KOPT-K1 (cell line): ENCODE measurements at regions not wholly inside any gene's neighbourhood (a gene's known extent, or its start where the extent isn't known, plus 50 kb on each side); places are given as distances from the start of the nearest gene placed in this dataset.

Experiments used
- H3K27ac ChIP-seq: fragments of 200-600 bp; sonication (generic); 2 replicates; pipeline ENCODE4 v1.5.1; 2016; ENCODE audit warnings: antibody characterized with exemption, mild to moderate bottlenecking, low read depth, low read length; ENCODE audit not compliant: poor library complexity, severe bottlenecking
- H3K36me3 ChIP-seq: fragments of 200-600 bp; sonication (generic); 2 replicates; pipeline ENCODE4 v1.5.1; 2017; ENCODE audit warnings: antibody characterized with exemption, mild to moderate bottlenecking, low read length, moderate library complexity; ENCODE audit not compliant: insufficient read depth
- H3K9me3 ChIP-seq: fragments of 200-600 bp; sonication (generic); 2 replicates; pipeline ENCODE4 v1.5.1; 2017; ENCODE audit warnings: antibody characterized with exemption, low read length, mild to moderate bottlenecking; ENCODE audit not compliant: insufficient read depth, poor library complexity, severe bottlenecking

GRCh38 chr16:86632206-86632605, 53.9 kb downstream of the FOXL1 start:
- H3K27ac ChIP-seq, result no peak overlapping the region
- H3K36me3 ChIP-seq, result no peaks in the 10 kb centered on the region
- H3K9me3 ChIP-seq, result no peaks in the 10 kb centered on the region

DNA sequence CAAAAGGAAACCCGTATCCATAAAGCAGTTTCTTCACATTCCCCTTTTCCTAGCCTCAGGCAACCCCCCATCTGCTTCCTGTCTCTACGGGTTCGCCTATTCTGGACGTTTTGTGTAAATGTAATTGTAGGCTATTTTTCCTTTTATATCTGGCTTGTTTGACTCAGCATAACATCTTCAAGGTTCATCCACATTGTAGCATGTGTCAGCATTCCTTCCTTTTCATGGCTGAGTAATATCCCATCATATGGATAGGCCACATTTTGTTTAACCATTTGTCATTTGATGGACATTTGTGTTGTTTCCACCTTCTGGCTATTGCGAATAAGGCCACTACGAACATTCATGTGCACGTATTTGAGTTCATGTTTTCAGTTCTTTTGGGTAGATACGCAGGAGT, 54.6 kb downstream of the FOXL1 start:
- H3K36me3 ChIP-seq, result no peaks in the 10 kb centered on the region
- H3K9me3 ChIP-seq, result no peaks in the 10 kb centered on the region
- H3K27ac ChIP-seq, result no peak overlapping the region

GRCh38 chr16:86634292-86634691, 55.9 kb downstream of the FOXL1 start:
- no peaks in the 10 kb centered on the region for H3K36me3 ChIP-seq
- H3K27ac ChIP-seq, result no peak overlapping the region
- no peaks in the 10 kb centered on the region for H3K9me3 ChIP-seq

DNA sequence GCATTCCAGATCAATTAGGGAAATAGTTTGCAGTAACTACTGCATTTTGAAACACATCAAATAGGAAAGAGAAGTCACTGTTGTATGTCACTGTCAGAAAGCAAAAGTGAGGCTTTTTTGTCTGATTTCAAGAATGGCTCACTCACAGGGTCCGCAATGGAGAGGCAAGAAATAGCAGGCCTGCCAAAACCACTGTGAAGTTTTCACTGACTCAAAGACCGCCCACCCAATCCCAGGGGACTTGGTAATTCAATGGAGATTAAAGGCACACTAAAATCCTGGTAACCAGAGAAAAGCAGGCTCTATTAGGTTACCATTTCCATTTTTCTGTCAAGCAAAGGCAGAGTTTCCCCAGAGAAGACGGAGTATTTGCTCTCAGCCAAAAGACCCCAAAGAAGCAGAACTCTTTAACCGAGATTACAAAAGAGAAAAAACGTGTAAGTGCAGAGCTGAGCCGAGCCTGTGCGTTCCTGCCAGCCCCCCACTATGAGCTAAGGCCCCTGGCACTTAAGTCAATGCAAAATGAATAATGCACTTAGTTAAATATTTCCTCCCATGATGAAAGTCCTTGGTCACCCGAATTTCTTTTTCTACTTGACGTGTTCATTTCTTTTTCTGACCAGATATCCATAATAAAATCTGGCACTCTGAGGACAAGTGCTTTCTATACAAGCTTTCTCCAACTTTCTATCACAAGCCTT, 57.0 kb downstream of the FOXL1 start:
- Histone ChIP-seq H3K36me3 (no peaks in the 10 kb centered on the region), H3K27ac (no peak overlapping the region)

DNA sequence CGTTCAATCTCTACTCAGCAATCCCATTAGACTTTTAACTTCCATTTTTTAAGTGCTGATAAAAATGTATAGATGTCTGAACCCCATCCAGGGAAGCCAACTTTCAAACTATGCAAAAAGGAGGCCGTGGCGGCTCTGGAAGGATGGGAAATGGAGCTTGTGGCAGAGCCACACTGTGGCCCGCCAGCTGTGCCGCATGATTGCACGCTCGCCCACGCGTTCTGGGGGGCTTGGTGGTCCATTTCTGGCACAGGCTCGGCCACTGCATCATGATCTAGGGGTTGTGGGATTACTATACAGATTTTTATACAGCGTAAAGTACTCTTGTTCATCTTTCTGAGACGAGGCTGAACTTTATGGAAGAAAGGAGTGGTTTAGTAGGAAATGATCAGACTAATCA, 57.6 kb downstream of the FOXL1 start:
- Histone ChIP-seq H3K9me3 (no peaks in the 10 kb centered on the region), H3K27ac (no peak overlapping the region), H3K36me3 (no peaks in the 10 kb centered on the region)

More for the DNA sequence above, 57.0 kb downstream of the FOXL1 start:
- no peaks in the 10 kb centered on the region for H3K9me3 ChIP-seq

DNA sequence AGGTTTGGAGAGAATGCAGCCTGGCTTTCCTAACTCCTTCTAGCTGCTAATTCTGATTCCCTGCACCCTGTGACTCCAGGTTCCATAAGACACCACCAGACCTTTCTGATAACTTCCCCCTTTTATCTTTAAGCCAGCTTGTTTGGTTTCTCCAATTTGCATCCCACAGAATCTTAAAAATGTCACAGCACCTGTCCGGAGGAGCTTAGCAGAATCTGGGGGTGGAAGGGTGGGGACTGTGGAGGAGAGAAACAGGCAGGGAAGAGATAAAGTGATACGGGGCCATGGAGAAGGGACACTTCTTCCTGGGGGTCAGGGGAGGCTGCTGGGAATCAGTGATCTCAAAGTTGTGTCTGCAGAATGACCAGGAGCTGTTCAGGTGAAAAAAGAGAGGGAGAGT, 59.4 kb downstream of the FOXL1 start:
- H3K9me3 ChIP-seq, result peaks cover 7% of the 10 kb centered on the region
- H3K36me3 ChIP-seq, result no peaks in the 10 kb centered on the region
- H3K27ac ChIP-seq, result no peak overlapping the region

DNA sequence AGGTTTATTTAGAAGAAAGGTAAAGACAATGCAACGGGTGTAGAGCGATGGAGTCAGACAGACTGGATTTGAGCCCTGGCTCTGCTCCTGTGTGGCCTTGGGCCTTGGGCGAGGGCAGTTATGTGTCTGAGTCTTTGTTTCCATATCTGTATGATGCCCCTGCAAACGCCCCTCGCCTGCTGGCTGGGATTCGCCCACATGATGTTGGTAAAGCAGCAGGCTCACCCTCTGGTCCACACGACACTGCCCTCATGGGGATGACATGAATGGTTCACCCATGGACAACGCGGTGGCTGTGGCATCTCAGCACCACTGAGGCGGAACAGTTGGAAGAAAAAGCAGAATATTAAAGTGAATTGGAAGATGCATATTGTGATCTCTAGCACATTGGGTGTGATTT, 60.3 kb downstream of the FOXL1 start:
- H3K36me3 ChIP-seq, result no peaks in the 10 kb centered on the region
- H3K27ac ChIP-seq, result no peak overlapping the region
- peaks cover 7% of the 10 kb centered on the region for H3K9me3 ChIP-seq

DNA sequence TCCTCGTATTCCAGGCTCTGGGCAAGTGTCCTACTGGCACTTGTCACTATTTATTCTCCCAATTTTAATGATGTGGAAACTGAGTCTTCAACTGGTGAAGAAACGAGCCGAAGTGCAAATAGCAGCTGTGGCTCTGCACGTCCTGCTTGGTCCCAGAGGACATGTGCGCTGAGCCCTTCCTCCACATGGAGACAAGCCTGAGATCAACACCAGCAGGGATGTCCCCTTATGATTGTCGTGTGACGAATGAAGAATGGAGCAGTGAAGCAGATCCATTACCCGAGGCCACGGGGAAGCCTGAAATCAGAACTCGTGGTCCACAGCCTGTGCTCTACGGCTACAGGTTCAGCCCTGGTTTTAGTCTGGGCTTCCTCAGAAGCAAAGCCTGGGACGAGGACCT, 61.0 kb downstream of the FOXL1 start:
- Histone ChIP-seq H3K9me3 (peaks cover 7% of the 10 kb centered on the region), H3K27ac (no peak overlapping the region), H3K36me3 (no peaks in the 10 kb centered on the region)

DNA sequence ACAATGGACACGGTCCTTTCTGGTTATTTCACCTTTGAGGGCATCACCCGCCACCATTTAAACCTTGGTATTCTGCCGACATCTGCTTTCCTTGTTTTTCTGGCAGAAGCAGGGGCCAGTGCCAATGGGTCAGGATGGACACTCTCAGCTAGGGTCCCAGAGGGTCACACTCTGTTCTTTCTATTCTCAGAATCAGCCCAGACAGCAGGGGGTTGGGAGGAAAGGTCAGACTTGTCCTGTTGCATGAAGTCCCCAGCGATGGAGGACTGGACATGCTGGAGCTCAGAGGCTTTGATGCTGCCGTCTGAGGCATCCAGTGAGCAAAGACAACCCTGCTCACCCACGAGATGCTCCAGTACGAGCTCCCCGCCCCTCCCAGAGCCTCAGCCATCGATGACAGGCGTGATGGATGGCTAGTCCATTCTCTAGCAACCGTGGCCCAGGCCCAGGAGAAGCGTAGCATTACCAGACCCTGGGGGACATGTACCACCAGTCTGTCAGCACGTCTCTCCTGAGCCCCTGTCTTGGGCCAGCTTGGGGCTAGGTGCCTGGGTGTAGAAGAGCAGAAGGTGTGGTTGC, 62.0 kb downstream of the FOXL1 start:
- Histone ChIP-seq H3K36me3 (no peaks in the 10 kb centered on the region), H3K9me3 (peaks cover 7% of the 10 kb centered on the region)

GRCh38 chr16:86642087-86642486, 63.7 kb downstream of the FOXL1 start:
- Histone ChIP-seq H3K27ac (no peak overlapping the region), H3K9me3 (peaks cover 7% of the 10 kb centered on the region), H3K36me3 (no peaks in the 10 kb centered on the region)

More for the DNA sequence above, 62.0 kb downstream of the FOXL1 start:
- H3K27ac ChIP-seq, result no peak overlapping the region

DNA sequence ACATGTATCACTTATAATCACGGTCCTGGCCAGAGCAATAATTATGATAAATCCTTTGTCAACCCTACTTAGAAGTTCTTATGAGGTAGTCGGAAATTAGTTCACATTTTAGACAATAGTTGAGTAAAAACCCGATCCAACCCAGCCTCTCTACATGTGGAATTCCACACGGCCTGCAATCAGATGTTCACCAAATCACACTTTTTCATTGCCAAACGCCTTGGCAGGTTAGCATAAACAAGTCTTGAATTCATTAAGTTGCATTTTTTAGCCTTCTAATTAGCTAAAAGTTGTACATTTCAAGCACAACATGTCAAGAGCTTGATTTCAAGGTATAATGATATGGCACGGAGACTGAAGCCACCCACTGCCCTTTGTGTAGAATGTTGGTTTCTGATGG, 65.3 kb downstream of the FOXL1 start:
- Histone ChIP-seq H3K27ac (no peak overlapping the region), H3K9me3 (peaks cover 17% of the 10 kb centered on the region), H3K36me3 (no peaks in the 10 kb centered on the region)

- Histone ChIP-seq H3K9me3 (peaks cover 10% of the 10 kb centered on the region), H3K27ac (no peak overlapping the region), H3K36me3 (no peaks in the 10 kb centered on the region)
These were observed 69.2 kb downstream of the FOXL1 start for GRCh38 chr16:86647561-86647960.

GRCh38 chr16:86649875-86650274, 71.5 kb downstream of the FOXL1 start:
- Histone ChIP-seq H3K27ac (no peak overlapping the region), H3K9me3 (peaks cover 10% of the 10 kb centered on the region), H3K36me3 (no peaks in the 10 kb centered on the region)

DNA sequence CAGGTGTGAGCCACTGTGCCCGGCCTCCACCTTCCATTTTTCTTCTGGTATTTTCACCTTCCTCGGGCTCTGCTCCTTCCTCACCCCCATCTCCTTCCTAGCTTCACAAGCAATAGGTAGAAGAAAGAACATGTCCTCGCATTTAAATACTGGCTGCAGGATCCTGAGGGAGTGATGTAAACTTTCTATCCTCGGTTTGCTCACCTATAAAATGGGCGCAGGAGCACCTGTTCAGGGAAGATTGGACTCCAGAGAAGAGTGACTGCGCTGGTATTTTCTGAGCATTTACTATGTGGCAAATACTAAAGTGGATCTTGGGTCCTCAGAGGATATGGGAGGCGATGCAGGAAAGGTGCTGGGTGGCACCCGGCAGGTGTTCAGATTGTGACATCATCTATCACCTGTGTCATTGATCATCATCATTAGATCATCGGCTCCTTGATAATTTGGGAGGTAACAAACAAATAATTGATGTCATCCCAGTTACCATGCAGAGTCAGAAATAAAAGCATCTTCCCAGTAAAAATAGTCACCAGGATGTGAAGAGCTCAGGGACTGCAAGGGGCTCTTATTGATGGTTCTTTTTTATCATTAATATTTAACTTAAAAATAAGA, 72.8 kb downstream of the FOXL1 start:
- H3K27ac ChIP-seq, result no peak overlapping the region
- H3K36me3 ChIP-seq, result no peaks in the 10 kb centered on the region
- peaks cover 10% of the 10 kb centered on the region for H3K9me3 ChIP-seq

GRCh38 chr16:86651823-86652222, 73.5 kb downstream of the FOXL1 start:
- H3K27ac ChIP-seq, result no peak overlapping the region
- H3K9me3 ChIP-seq, result peaks cover 10% of the 10 kb centered on the region
- no peaks in the 10 kb centered on the region for H3K36me3 ChIP-seq
